ENCODE measurements at regions not wholly inside any gene's neighbourhood (a gene's known extent, or its start where the extent isn't known, plus 50 kb on each side); places are given as distances from the start of the nearest gene placed in this dataset.

- no peak for TF ChIP-seq CBX5 (IDR thresholded peaks at IDR 0.05; ENCODE audit: borderline replicate concordance, low read depth)
- TF ChIP-seq RAD21 (CRISPR knock-in tag; conservative IDR thresholded peaks at IDR 0.05 in 1 of 2, IDR thresholded peaks at IDR 0.05 in 1 of 2) = no peak
- no peak for TF ChIP-seq JUND (IDR thresholded peaks at IDR 0.05; ENCODE audit: borderline replicate concordance, low read depth, low read length)
- no peak for TF ChIP-seq JUND (tag; IDR thresholded peaks at IDR 0.05; ENCODE audit: borderline replicate concordance, low read depth, low read length)
- TF ChIP-seq SAFB2 (IDR thresholded peaks at IDR 0.05; ENCODE audit: borderline replicate concordance, low read depth, low read length, severe bottlenecking) = no peak
- no peak for TF ChIP-seq ZFP30 (CRISPR knock-in tag; IDR thresholded peaks at IDR 0.05; ENCODE audit: borderline replicate concordance)
- no peak for TF ChIP-seq CTCF (IDR thresholded peaks at IDR 0.05 in 2 of 3, conservative IDR thresholded peaks at IDR 0.05 in 1 of 3; ENCODE audit: insufficient read depth in 2 of 3, low read depth in 1 of 3, low read length in 3 of 3)
- TF ChIP-seq ZNF644 (tag; IDR thresholded peaks at IDR 0.05; ENCODE audit: low read depth) = no peak
- no peak for TF ChIP-seq ZNF121 (CRISPR knock-in tag; conservative IDR thresholded peaks at IDR 0.05)
- no peak for TF ChIP-seq YY1 (IDR thresholded peaks at IDR 0.05; ENCODE audit: borderline replicate concordance in 1 of 3, control insufficient read depth in 1 of 3, extremely low read depth in 1 of 3, insufficient read depth in 3 of 3, insufficient read length in 1 of 3, insufficient replicate concordance in 2 of 3, low read depth in 1 of 3, low read length in 2 of 3)
- TF ChIP-seq ZNF512 (tag; IDR thresholded peaks at IDR 0.05) = no peak
- no peak for TF ChIP-seq PCBP2 (IDR thresholded peaks at IDR 0.05; ENCODE audit: low read depth, low read length, poor library complexity, severe bottlenecking)
- no peak for TF ChIP-seq ZNF407 (IDR thresholded peaks at IDR 0.05; ENCODE audit: low read depth)
- TF ChIP-seq CHD2 (IDR thresholded peaks at IDR 0.05; ENCODE audit: low read depth, low read length) = no peak
Observed at GRCh38 chr2:163077241-163077640, 238.7 kb upstream of the KCNH7 start.
